EL (cell line): ENCODE measurements at regions not wholly inside any gene's neighbourhood (a gene's known extent, or its start where the extent isn't known, plus 50 kb on each side); places are given as distances from the start of the nearest gene placed in this dataset.
A peak's percentile ranks its signal among the peaks of the same experiment; 100 is the strongest.

Experiments
- DNase-seq: peaks from one replicate; pipeline ENCODE4 v3.0.0-alpha.2; 2016

- DNase-seq: no peak
Measured at GRCh38 chr13:72316716-72317115, 410.7 kb downstream of the MZT1 start.

GRCh38 chr13:72315312-72315711 is 412.1 kb downstream of the MZT1 start:
- no peak for DNase-seq

GRCh38 chr13:72314210-72314609 is 413.2 kb downstream of the MZT1 start:
- no peak for DNase-seq

GRCh38 chr13:72313546-72313945 is 413.9 kb downstream of the MZT1 start:
- DNase-seq: no peak

- DNase-seq: peak; percentile 38
Measured at GRCh38 chr13:72303941-72304746, 423.3 kb downstream of the MZT1 start.

- DNase-seq: no peak
Measured at GRCh38 chr13:72296246-72296645, 429.2 kb upstream of the DACH1 start.

GRCh38 chr13:72295153-72295552 is 428.1 kb upstream of the DACH1 start:
- peak; percentile 29 for DNase-seq

- peak; percentile 13 for DNase-seq
Measured at GRCh38 chr13:72293206-72293605, 426.2 kb upstream of the DACH1 start.

- DNase-seq: peak; percentile 95
Measured at GRCh38 chr13:72290962-72291681, 424.1 kb upstream of the DACH1 start.

GRCh38 chr13:72286421-72286820 is 419.4 kb upstream of the DACH1 start:
- no peak for DNase-seq

GRCh38 chr13:72284791-72285190 is 417.8 kb upstream of the DACH1 start:
- peak; percentile 25 for DNase-seq

- no peak for DNase-seq
Measured at GRCh38 chr13:72261732-72262131, 394.7 kb upstream of the DACH1 start.

GRCh38 chr13:72259528-72259927 is 392.5 kb upstream of the DACH1 start:
- DNase-seq: no peak

- no peak for DNase-seq
Measured at GRCh38 chr13:72258340-72258981, 391.5 kb upstream of the DACH1 start.

GRCh38 chr13:72255908-72256307 is 388.9 kb upstream of the DACH1 start:
- DNase-seq: peak; percentile 43

- no peak for DNase-seq
Measured at GRCh38 chr13:72253754-72254153, 386.8 kb upstream of the DACH1 start.

GRCh38 chr13:72246396-72246795 is 379.4 kb upstream of the DACH1 start:
- DNase-seq: peak; percentile 53

- no peak for DNase-seq
Measured at GRCh38 chr13:72244788-72245187, 377.8 kb upstream of the DACH1 start.

- DNase-seq: no peak
Measured at GRCh38 chr13:72230131-72230530, 363.1 kb upstream of the DACH1 start.

GRCh38 chr13:72229067-72229466 is 362.1 kb upstream of the DACH1 start:
- no peak for DNase-seq

- DNase-seq: peak; percentile 47
Measured at GRCh38 chr13:72221276-72221962, 354.4 kb upstream of the DACH1 start.

- no peak for DNase-seq
Measured at GRCh38 chr13:72218966-72219365, 352.0 kb upstream of the DACH1 start.

GRCh38 chr13:72217142-72217541 is 350.1 kb upstream of the DACH1 start:
- DNase-seq: no peak
